HEK293 (cell line): ENCODE measurements at regions not wholly inside any gene's neighbourhood (a gene's known extent, or its start where the extent isn't known, plus 50 kb on each side); places are given as distances from the start of the nearest gene placed in this dataset.

ENCODE experiments used
- EGR2 ChIP-seq: fragments of 450-650 bp; formaldehyde crosslinking; IDR thresholded peaks from 2 replicates; pipeline ENCODE4 v1.5.1; 2016; ENCODE audit warnings: low read depth, missing biosample characterization, missing genetic modification characterization
- HOXC10 ChIP-seq: sonication (generic); formaldehyde crosslinking; IDR thresholded peaks from 2 replicates; pipeline ENCODE4 v1.8.1; 2023; ENCODE audit warnings: mild to moderate bottlenecking, missing genetic modification reagents
- KLF8 ChIP-seq: fragments of 450-650 bp; formaldehyde crosslinking; IDR thresholded peaks from 2 replicates; pipeline ENCODE4 v1.5.1; 2016; ENCODE audit warnings: missing biosample characterization, missing genetic modification characterization
- OVOL3 ChIP-seq: fragments of 450-650 bp; formaldehyde crosslinking; IDR thresholded peaks from 2 replicates; pipeline ENCODE4 v1.5.1; 2016; ENCODE audit warnings: missing biosample characterization, missing genetic modification characterization
- PRDM6 ChIP-seq: fragments of 450-650 bp; formaldehyde crosslinking; IDR thresholded peaks from 2 replicates; pipeline ENCODE4 v1.5.1; 2017; ENCODE audit warnings: missing biosample characterization, missing genetic modification characterization
- ZBTB10 ChIP-seq: fragments of 450-650 bp; formaldehyde crosslinking; IDR thresholded peaks from 2 replicates; pipeline ENCODE4 v1.5.1; 2016; ENCODE audit warnings: missing biosample characterization, missing genetic modification characterization
- ZBTB21 ChIP-seq: fragments of 450-650 bp; formaldehyde crosslinking; IDR thresholded peaks from 2 replicates; pipeline ENCODE4 v1.5.1; 2017; ENCODE audit warnings: missing biosample characterization, missing genetic modification characterization
- ZEB2 ChIP-seq: fragments of 450-650 bp; formaldehyde crosslinking; IDR thresholded peaks from 2 replicates; pipeline ENCODE4 v1.5.1; 2016; ENCODE audit warnings: missing biosample characterization, missing genetic modification characterization
- ZNF114 ChIP-seq: fragments of 450-650 bp; formaldehyde crosslinking; IDR thresholded peaks from 2 replicates; pipeline ENCODE4 v1.5.0; 2017; ENCODE audit warnings: missing biosample characterization, missing genetic modification characterization
- ZNF266 ChIP-seq: fragments of 450-650 bp; formaldehyde crosslinking; IDR thresholded peaks from 2 replicates; pipeline ENCODE4 v1.5.1; 2016; ENCODE audit warnings: missing biosample characterization, missing genetic modification characterization, low read depth
- ZNF311 ChIP-seq: fragments of 450-650 bp; formaldehyde crosslinking; IDR thresholded peaks from 2 replicates; pipeline ENCODE4 v1.5.1; 2017; ENCODE audit warnings: missing biosample characterization, missing genetic modification characterization, borderline replicate concordance
- ZNF518A ChIP-seq: fragments of 450-650 bp; formaldehyde crosslinking; conservative IDR thresholded peaks from 2 replicates; pipeline ENCODE4 v1.5.1; 2016; ENCODE audit warnings: low read depth, missing biosample characterization, missing genetic modification characterization
- ZNF549 ChIP-seq: fragments of 450-650 bp; IDR thresholded peaks from 2 replicates; pipeline ENCODE4 v1.5.1; 2018; ENCODE audit warnings: missing biosample characterization, missing genetic modification characterization, mild to moderate bottlenecking, inconsistent platforms, moderate library complexity
- ZNF585B ChIP-seq: fragments of 450-650 bp; formaldehyde crosslinking; IDR thresholded peaks from 2 replicates; pipeline ENCODE4 v1.5.1; 2016; ENCODE audit warnings: missing biosample characterization, missing genetic modification characterization
- ZNF707 ChIP-seq: fragments of 450-650 bp; formaldehyde crosslinking; IDR thresholded peaks from 2 replicates; pipeline ENCODE4 v1.5.1; 2016; ENCODE audit warnings: missing biosample characterization, missing genetic modification characterization
- ZNF843 ChIP-seq: fragments of 450-650 bp; formaldehyde crosslinking; IDR thresholded peaks from 2 replicates; pipeline ENCODE4 v1.5.1; 2016; ENCODE audit warnings: missing biosample characterization, missing genetic modification characterization
- TF ChIP-seq, protein P1 (sequence below): fragments of 450-650 bp; formaldehyde crosslinking; IDR thresholded peaks from 2 replicates; pipeline ENCODE4 v1.5.1; 2016; ENCODE audit warnings: missing biosample characterization, missing genetic modification characterization
- TF ChIP-seq, protein P2 (sequence below): fragments of 450-650 bp; formaldehyde crosslinking; IDR thresholded peaks from 2 replicates; pipeline ENCODE4 v1.5.1; 2016; ENCODE audit warnings: missing biosample characterization, missing genetic modification characterization, low read depth
- TF ChIP-seq, protein P3 (sequence below): fragments of 450-650 bp; formaldehyde crosslinking; IDR thresholded peaks from 2 replicates; pipeline ENCODE4; 2016; ENCODE audit warnings: missing biosample characterization, missing genetic modification characterization
- TF ChIP-seq, protein P4 (sequence below): fragments of 450-650 bp; formaldehyde crosslinking; IDR thresholded peaks from 2 replicates; pipeline ENCODE4 v1.5.1; 2016; ENCODE audit warnings: missing biosample characterization, missing genetic modification characterization
- TF ChIP-seq, protein P5 (sequence below): fragments of 450-650 bp; formaldehyde crosslinking; IDR thresholded peaks from 2 replicates; pipeline ENCODE4 v1.5.1; 2016; ENCODE audit warnings: missing biosample characterization, missing genetic modification characterization

- TF ChIP-seq, protein P1, sequence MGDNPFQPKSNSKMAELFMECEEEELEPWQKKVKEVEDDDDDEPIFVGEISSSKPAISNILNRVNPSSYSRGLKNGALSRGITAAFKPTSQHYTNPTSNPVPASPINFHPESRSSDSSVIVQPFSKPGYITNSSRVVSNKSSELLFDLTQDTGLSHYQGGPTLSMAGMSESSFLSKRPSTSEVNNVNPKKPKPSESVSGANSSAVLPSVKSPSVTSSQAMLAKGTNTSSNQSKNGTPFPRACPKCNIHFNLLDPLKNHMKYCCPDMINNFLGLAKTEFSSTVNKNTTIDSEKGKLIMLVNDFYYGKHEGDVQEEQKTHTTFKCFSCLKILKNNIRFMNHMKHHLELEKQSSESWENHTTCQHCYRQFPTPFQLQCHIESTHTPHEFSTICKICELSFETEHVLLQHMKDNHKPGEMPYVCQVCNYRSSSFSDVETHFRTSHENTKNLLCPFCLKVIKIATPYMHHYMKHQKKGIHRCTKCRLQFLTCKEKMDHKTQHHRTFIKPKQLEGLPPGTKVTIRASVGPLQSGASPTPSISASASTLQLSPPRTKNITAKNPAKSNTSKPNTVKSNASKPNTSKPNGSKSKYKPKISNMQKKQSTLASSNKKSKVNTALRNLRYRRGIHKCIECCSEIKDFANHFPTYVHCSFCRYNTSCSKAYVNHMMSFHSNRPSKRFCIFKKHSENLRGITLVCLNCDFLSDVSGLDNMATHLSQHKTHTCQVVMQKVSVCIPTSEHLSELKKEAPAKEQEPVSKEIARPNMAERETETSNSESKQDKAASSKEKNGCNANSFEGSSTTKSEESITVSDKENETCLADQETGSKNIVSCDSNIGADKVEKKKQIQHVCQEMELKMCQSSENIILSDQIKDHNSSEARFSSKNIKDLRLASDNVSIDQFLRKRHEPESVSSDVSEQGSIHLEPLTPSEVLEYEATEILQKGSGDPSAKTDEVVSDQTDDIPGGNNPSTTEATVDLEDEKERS (tag by site-specific recombination): no peak
- no peak for TF ChIP-seq ZNF518A
- peak; percentile 48; the same call in 1 of the 2 replicates for TF ChIP-seq ZNF843
- no peak for TF ChIP-seq ZNF585B (tag by site-specific recombination)
- TF ChIP-seq OVOL3 (tag by site-specific recombination): no peak
- TF ChIP-seq ZBTB21: peak; percentile 43; the same call in 1 of the 2 replicates
- no peak for TF ChIP-seq HOXC10 (CRISPR knock-in tag)
- no peak for TF ChIP-seq ZNF707 (tag by site-specific recombination)
- TF ChIP-seq, protein P2, sequence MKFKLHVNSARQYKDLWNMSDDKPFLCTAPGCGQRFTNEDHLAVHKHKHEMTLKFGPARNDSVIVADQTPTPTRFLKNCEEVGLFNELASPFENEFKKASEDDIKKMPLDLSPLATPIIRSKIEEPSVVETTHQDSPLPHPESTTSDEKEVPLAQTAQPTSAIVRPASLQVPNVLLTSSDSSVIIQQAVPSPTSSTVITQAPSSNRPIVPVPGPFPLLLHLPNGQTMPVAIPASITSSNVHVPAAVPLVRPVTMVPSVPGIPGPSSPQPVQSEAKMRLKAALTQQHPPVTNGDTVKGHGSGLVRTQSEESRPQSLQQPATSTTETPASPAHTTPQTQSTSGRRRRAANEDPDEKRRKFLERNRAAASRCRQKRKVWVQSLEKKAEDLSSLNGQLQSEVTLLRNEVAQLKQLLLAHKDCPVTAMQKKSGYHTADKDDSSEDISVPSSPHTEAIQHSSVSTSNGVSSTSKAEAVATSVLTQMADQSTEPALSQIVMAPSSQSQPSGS (tag by site-specific recombination): peak; percentile 91
- peak; percentile 48; the same call in 1 of the 2 replicates for TF ChIP-seq ZEB2 (tag by site-specific recombination)
- TF ChIP-seq, protein P3, sequence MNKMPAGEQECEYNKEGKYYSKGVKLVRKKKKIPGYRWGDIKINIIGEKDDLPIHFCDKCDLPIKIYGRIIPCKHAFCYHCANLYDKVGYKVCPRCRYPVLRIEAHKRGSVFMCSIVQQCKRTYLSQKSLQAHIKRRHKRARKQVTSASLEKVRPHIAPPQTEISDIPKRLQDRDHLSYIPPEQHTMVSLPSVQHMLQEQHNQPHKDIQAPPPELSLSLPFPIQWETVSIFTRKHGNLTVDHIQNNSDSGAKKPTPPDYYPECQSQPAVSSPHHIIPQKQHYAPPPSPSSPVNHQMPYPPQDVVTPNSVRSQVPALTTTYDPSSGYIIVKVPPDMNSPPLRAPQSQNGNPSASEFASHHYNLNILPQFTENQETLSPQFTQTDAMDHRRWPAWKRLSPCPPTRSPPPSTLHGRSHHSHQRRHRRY (tag by site-specific recombination): no peak
- no peak for TF ChIP-seq ZNF266 (tag by site-specific recombination)
- no peak for TF ChIP-seq EGR2 (tag by site-specific recombination)
- no peak for TF ChIP-seq ZNF549 (tag by site-specific recombination)
- no peak for TF ChIP-seq ZBTB10 (tag by site-specific recombination)
- TF ChIP-seq PRDM6 (tag by site-specific recombination): peak; percentile 35; the same call in 1 of the 2 replicates
- TF ChIP-seq ZNF311 (tag by site-specific recombination): no peak
- TF ChIP-seq, protein P4, sequence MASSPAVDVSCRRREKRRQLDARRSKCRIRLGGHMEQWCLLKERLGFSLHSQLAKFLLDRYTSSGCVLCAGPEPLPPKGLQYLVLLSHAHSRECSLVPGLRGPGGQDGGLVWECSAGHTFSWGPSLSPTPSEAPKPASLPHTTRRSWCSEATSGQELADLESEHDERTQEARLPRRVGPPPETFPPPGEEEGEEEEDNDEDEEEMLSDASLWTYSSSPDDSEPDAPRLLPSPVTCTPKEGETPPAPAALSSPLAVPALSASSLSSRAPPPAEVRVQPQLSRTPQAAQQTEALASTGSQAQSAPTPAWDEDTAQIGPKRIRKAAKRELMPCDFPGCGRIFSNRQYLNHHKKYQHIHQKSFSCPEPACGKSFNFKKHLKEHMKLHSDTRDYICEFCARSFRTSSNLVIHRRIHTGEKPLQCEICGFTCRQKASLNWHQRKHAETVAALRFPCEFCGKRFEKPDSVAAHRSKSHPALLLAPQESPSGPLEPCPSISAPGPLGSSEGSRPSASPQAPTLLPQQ (tag by site-specific recombination): 0 out of 2 replicates have a peak, but pooled peaks have one; percentile 16
- TF ChIP-seq KLF8: no peak
- TF ChIP-seq, protein P5, sequence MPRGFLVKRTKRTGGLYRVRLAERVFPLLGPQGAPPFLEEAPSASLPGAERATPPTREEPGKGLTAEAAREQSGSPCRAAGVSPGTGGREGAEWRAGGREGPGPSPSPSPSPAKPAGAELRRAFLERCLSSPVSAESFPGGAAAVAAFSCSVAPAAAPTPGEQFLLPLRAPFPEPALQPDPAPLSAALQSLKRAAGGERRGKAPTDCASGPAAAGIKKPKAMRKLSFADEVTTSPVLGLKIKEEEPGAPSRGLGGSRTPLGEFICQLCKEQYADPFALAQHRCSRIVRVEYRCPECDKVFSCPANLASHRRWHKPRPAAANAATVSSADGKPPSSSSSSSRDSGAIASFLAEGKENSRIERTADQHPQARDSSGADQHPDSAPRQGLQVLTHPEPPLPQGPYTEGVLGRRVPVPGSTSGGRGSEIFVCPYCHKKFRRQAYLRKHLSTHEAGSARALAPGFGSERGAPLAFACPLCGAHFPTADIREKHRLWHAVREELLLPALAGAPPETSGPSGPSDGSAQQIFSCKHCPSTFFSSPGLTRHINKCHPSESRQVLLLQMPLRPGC (tag by site-specific recombination): no peak
- TF ChIP-seq ZNF114 (tag by site-specific recombination): no peak
Observed at GRCh38 chr6:54768494-54768893, 78.1 kb upstream of the FAM83B start (continued).
